ENCODE measurements at regions not wholly inside any gene's neighbourhood (a gene's known extent, or its start where the extent isn't known, plus 50 kb on each side); places are given as distances from the start of the nearest gene placed in this dataset.

- no peaks in the 10 kb centered on the region for H3K9me3 ChIP-seq (ENCODE audit: control insufficient read depth, insufficient read depth, low read length)
- no peak overlapping the region for H3K9ac ChIP-seq (ENCODE audit: low read depth, low read length)
- H3K27me3 ChIP-seq (ENCODE audit: control insufficient read depth, insufficient read depth, low read length) = no peaks in the 10 kb centered on the region
- H3K4me1 ChIP-seq (ENCODE audit: control insufficient read depth, insufficient read depth, low read length) = no peaks in the 10 kb centered on the region
- no peaks in the 10 kb centered on the region for H3K36me3 ChIP-seq (ENCODE audit: control insufficient read depth, insufficient read depth, low read length)
- H3K4me3 ChIP-seq (ENCODE audit: low read depth, low read length) = no peak overlapping the region
These were observed 489.6 kb downstream of the SLC4A3 start for GRCh38 chr2:220117025-220117424.

GRCh38 chr2:220120041-220120440 is 492.6 kb downstream of the SLC4A3 start:
- H3K9me3 ChIP-seq (ENCODE audit: control insufficient read depth, insufficient read depth, low read length) = no peaks in the 10 kb centered on the region
- H3K4me1 ChIP-seq (ENCODE audit: control insufficient read depth, insufficient read depth, low read length) = no peaks in the 10 kb centered on the region

GRCh38 chr2:220123751-220124150 is 496.3 kb downstream of the SLC4A3 start:
- no peaks in the 10 kb centered on the region for H3K4me1 ChIP-seq (ENCODE audit: control insufficient read depth, insufficient read depth, low read length)
- H3K9ac ChIP-seq (ENCODE audit: low read depth, low read length) = no peak overlapping the region
- H3K36me3 ChIP-seq (ENCODE audit: control insufficient read depth, insufficient read depth, low read length) = no peaks in the 10 kb centered on the region
- no peaks in the 10 kb centered on the region for H3K9me3 ChIP-seq (ENCODE audit: control insufficient read depth, insufficient read depth, low read length)
- H3K27me3 ChIP-seq (ENCODE audit: control insufficient read depth, insufficient read depth, low read length) = no peaks in the 10 kb centered on the region
- H3K4me3 ChIP-seq (ENCODE audit: low read depth, low read length) = no peak overlapping the region

More at GRCh38 chr2:220120041-220120440, 492.6 kb downstream of the SLC4A3 start:
- H3K27me3 ChIP-seq (ENCODE audit: control insufficient read depth, insufficient read depth, low read length) = no peaks in the 10 kb centered on the region
- no peak overlapping the region for H3K9ac ChIP-seq (ENCODE audit: low read depth, low read length)
- H3K4me3 ChIP-seq (ENCODE audit: low read depth, low read length) = no peak overlapping the region
- no peaks in the 10 kb centered on the region for H3K36me3 ChIP-seq (ENCODE audit: control insufficient read depth, insufficient read depth, low read length)

- Histone ChIP-seq H3K36me3 (ENCODE audit: control insufficient read depth, insufficient read depth, low read length) (no peaks in the 10 kb centered on the region), H3K9ac (ENCODE audit: low read depth, low read length) (no peak overlapping the region), H3K4me1 (ENCODE audit: control insufficient read depth, insufficient read depth, low read length) (no peaks in the 10 kb centered on the region), H3K27me3 (ENCODE audit: control insufficient read depth, insufficient read depth, low read length) (no peaks in the 10 kb centered on the region), H3K9me3 (ENCODE audit: control insufficient read depth, insufficient read depth, low read length) (no peaks in the 10 kb centered on the region), H3K4me3 (ENCODE audit: low read depth, low read length) (no peak overlapping the region)
These were observed 498.1 kb downstream of the SLC4A3 start for GRCh38 chr2:220125551-220125950.

GRCh38 chr2:220127311-220127710 is 499.9 kb downstream of the SLC4A3 start:
- no peaks in the 10 kb centered on the region for H3K4me1 ChIP-seq (ENCODE audit: control insufficient read depth, insufficient read depth, low read length)

GRCh38 chr2:220127876-220128275 is 500.4 kb downstream of the SLC4A3 start:
- Histone ChIP-seq H3K4me3 (ENCODE audit: low read depth, low read length) (no peak overlapping the region), H3K36me3 (ENCODE audit: control insufficient read depth, insufficient read depth, low read length) (no peaks in the 10 kb centered on the region), H3K9me3 (ENCODE audit: control insufficient read depth, insufficient read depth, low read length) (no peaks in the 10 kb centered on the region), H3K9ac (ENCODE audit: low read depth, low read length) (no peak overlapping the region), H3K4me1 (ENCODE audit: control insufficient read depth, insufficient read depth, low read length) (no peaks in the 10 kb centered on the region), H3K27me3 (ENCODE audit: control insufficient read depth, insufficient read depth, low read length) (no peaks in the 10 kb centered on the region)

More at GRCh38 chr2:220127311-220127710, 499.9 kb downstream of the SLC4A3 start:
- Histone ChIP-seq H3K4me3 (ENCODE audit: low read depth, low read length) (no peak overlapping the region), H3K36me3 (ENCODE audit: control insufficient read depth, insufficient read depth, low read length) (no peaks in the 10 kb centered on the region), H3K9ac (ENCODE audit: low read depth, low read length) (no peak overlapping the region), H3K27me3 (ENCODE audit: control insufficient read depth, insufficient read depth, low read length) (no peaks in the 10 kb centered on the region), H3K9me3 (ENCODE audit: control insufficient read depth, insufficient read depth, low read length) (no peaks in the 10 kb centered on the region)

GRCh38 chr2:220129391-220129790 is 502.0 kb downstream of the SLC4A3 start:
- no peaks in the 10 kb centered on the region for H3K36me3 ChIP-seq (ENCODE audit: control insufficient read depth, insufficient read depth, low read length)
- no peaks in the 10 kb centered on the region for H3K27me3 ChIP-seq (ENCODE audit: control insufficient read depth, insufficient read depth, low read length)
- H3K9me3 ChIP-seq (ENCODE audit: control insufficient read depth, insufficient read depth, low read length) = no peaks in the 10 kb centered on the region
- H3K4me1 ChIP-seq (ENCODE audit: control insufficient read depth, insufficient read depth, low read length) = no peaks in the 10 kb centered on the region
- no peak overlapping the region for H3K4me3 ChIP-seq (ENCODE audit: low read depth, low read length)
- no peak overlapping the region for H3K9ac ChIP-seq (ENCODE audit: low read depth, low read length)

- Histone ChIP-seq H3K4me1 (ENCODE audit: control insufficient read depth, insufficient read depth, low read length) (no peaks in the 10 kb centered on the region), H3K9ac (ENCODE audit: low read depth, low read length) (no peak overlapping the region), H3K36me3 (ENCODE audit: control insufficient read depth, insufficient read depth, low read length) (no peaks in the 10 kb centered on the region), H3K27me3 (ENCODE audit: control insufficient read depth, insufficient read depth, low read length) (no peaks in the 10 kb centered on the region), H3K4me3 (ENCODE audit: low read depth, low read length) (no peak overlapping the region), H3K9me3 (ENCODE audit: control insufficient read depth, insufficient read depth, low read length) (no peaks in the 10 kb centered on the region)
These were observed 507.5 kb downstream of the SLC4A3 start for GRCh38 chr2:220134756-220135534.

- Histone ChIP-seq H3K4me1 (ENCODE audit: control insufficient read depth, insufficient read depth, low read length) (no peaks in the 10 kb centered on the region), H3K36me3 (ENCODE audit: control insufficient read depth, insufficient read depth, low read length) (no peaks in the 10 kb centered on the region), H3K9me3 (ENCODE audit: control insufficient read depth, insufficient read depth, low read length) (no peaks in the 10 kb centered on the region), H3K27me3 (ENCODE audit: control insufficient read depth, insufficient read depth, low read length) (no peaks in the 10 kb centered on the region), H3K4me3 (ENCODE audit: low read depth, low read length) (no peak overlapping the region), H3K9ac (ENCODE audit: low read depth, low read length) (no peak overlapping the region)
These were observed 515.9 kb downstream of the SLC4A3 start for GRCh38 chr2:220143336-220143735.

GRCh38 chr2:220144411-220144810 is 517.0 kb downstream of the SLC4A3 start:
- Histone ChIP-seq H3K9me3 (ENCODE audit: control insufficient read depth, insufficient read depth, low read length) (no peaks in the 10 kb centered on the region), H3K27me3 (ENCODE audit: control insufficient read depth, insufficient read depth, low read length) (no peaks in the 10 kb centered on the region), H3K9ac (ENCODE audit: low read depth, low read length) (no peak overlapping the region), H3K4me3 (ENCODE audit: low read depth, low read length) (no peak overlapping the region), H3K4me1 (ENCODE audit: control insufficient read depth, insufficient read depth, low read length) (no peaks in the 10 kb centered on the region), H3K36me3 (ENCODE audit: control insufficient read depth, insufficient read depth, low read length) (no peaks in the 10 kb centered on the region)

GRCh38 chr2:220147161-220148038 is 520.0 kb downstream of the SLC4A3 start:
- H3K9ac ChIP-seq (ENCODE audit: low read depth, low read length) = no peak overlapping the region
- no peaks in the 10 kb centered on the region for H3K36me3 ChIP-seq (ENCODE audit: control insufficient read depth, insufficient read depth, low read length)
- no peak overlapping the region for H3K4me3 ChIP-seq (ENCODE audit: low read depth, low read length)
- H3K27me3 ChIP-seq (ENCODE audit: control insufficient read depth, insufficient read depth, low read length) = no peaks in the 10 kb centered on the region
- no peaks in the 10 kb centered on the region for H3K4me1 ChIP-seq (ENCODE audit: control insufficient read depth, insufficient read depth, low read length)
- no peaks in the 10 kb centered on the region for H3K9me3 ChIP-seq (ENCODE audit: control insufficient read depth, insufficient read depth, low read length)
